HL-60 (cell line): ENCODE measurements at regions not wholly inside any gene's neighbourhood (a gene's known extent, or its start where the extent isn't known, plus 50 kb on each side); places are given as distances from the start of the nearest gene placed in this dataset.

Experiments
- DNase-seq, 2 experiments: peaks; one replicate each; pipeline ENCODE4 v3.0.0-alpha.2; 2010 to 2020; ENCODE audit warnings: low read depth in 1 of 2, low spot score in 1 of 2
- H3K27ac ChIP-seq: fragments of 250-450 bp; sonication (Bioruptor Pico); replicated peaks from 2 replicates; pipeline ENCODE4 v1.5.1; 2020; ENCODE audit warnings: mild to moderate bottlenecking, moderate library complexity
- H3K27me3 ChIP-seq: fragments of 250-450 bp; sonication (Bioruptor Pico); 2 replicates; pipeline ENCODE4 v1.5.1; 2021; ENCODE audit warnings: mild to moderate bottlenecking, moderate library complexity; ENCODE audit not compliant: insufficient read depth, poor library complexity, severe bottlenecking
- H3K4me3 ChIP-seq: replicated peaks from 2 replicates; pipeline ENCODE4 v1.5.1; 2011; ENCODE audit warnings: mild to moderate bottlenecking, control low read depth, low read length; ENCODE audit not compliant: insufficient read depth
- CTCF ChIP-seq: IDR thresholded peaks from one replicate; pipeline ENCODE4 v1.5.1; 2011; ENCODE audit warnings: low read length, control low read depth, inconsistent platforms; ENCODE audit not compliant: insufficient read depth
- GABPA ChIP-seq: IDR thresholded peaks from 2 replicates; pipeline ENCODE4 v1.6.1; 2012; ENCODE audit warnings: low read depth
- POLR2AphosphoS5 ChIP-seq: IDR thresholded peaks from 2 replicates; pipeline ENCODE4 v1.6.1; 2012; ENCODE audit warnings: low read depth
- SPI1 ChIP-seq: IDR thresholded peaks from 2 replicates; pipeline ENCODE4 v1.6.1; 2012; ENCODE audit warnings: low read depth, mild to moderate bottlenecking, borderline replicate concordance
- TF ChIP-seq, protein P1 (sequence below): IDR thresholded peaks from 2 replicates; pipeline ENCODE4 v1.6.1; 2012; ENCODE audit warnings: low read depth; ENCODE audit not compliant: insufficient replicate concordance

DNA sequence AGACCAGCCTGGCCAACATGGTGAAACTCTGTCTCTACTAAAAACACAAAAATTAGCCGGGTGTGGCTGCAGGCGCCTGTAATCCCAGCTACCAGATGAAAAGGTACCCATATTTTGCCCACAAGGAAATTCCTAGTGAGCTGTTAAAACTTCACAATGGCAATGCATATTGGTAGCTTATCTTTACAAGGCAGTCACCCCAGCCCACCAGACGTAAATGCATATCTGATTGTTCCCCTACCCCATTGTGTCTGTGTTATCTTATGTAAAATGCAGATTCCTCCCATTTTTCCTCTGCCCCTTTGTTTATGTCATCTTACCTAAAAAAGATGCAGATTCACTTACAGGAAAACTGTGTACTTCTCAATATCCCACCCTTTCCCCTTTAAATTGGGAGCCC, 103.1 kb upstream of the SLC2A1 start:
- TF ChIP-seq SPI1 (no peak), GABPA (no peak), CTCF (no peak), POLR2AphosphoS5 (no peak)
- TF ChIP-seq, protein P1, sequence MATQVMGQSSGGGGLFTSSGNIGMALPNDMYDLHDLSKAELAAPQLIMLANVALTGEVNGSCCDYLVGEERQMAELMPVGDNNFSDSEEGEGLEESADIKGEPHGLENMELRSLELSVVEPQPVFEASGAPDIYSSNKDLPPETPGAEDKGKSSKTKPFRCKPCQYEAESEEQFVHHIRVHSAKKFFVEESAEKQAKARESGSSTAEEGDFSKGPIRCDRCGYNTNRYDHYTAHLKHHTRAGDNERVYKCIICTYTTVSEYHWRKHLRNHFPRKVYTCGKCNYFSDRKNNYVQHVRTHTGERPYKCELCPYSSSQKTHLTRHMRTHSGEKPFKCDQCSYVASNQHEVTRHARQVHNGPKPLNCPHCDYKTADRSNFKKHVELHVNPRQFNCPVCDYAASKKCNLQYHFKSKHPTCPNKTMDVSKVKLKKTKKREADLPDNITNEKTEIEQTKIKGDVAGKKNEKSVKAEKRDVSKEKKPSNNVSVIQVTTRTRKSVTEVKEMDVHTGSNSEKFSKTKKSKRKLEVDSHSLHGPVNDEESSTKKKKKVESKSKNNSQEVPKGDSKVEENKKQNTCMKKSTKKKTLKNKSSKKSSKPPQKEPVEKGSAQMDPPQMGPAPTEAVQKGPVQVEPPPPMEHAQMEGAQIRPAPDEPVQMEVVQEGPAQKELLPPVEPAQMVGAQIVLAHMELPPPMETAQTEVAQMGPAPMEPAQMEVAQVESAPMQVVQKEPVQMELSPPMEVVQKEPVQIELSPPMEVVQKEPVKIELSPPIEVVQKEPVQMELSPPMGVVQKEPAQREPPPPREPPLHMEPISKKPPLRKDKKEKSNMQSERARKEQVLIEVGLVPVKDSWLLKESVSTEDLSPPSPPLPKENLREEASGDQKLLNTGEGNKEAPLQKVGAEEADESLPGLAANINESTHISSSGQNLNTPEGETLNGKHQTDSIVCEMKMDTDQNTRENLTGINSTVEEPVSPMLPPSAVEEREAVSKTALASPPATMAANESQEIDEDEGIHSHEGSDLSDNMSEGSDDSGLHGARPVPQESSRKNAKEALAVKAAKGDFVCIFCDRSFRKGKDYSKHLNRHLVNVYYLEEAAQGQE, result no peak
- no peak for DNase-seq
- Histone ChIP-seq H3K4me3 (no peak overlapping the region), H3K27me3 (no peaks in the 10 kb centered on the region), H3K27ac (no peak overlapping the region)

- Histone ChIP-seq H3K4me3 (no peak overlapping the region), H3K27me3 (no peaks in the 10 kb centered on the region), H3K27ac (no peak overlapping the region)
- no peak for DNase-seq
- TF ChIP-seq, protein P1, result no peak
- no peak for TF ChIP-seq SPI1
- TF ChIP-seq CTCF, result no peak
- TF ChIP-seq POLR2AphosphoS5, result no peak
- TF ChIP-seq GABPA, result no peak
Measured at GRCh38 chr1:43059640-43060574, 101.2 kb upstream of the SLC2A1 start.

DNA sequence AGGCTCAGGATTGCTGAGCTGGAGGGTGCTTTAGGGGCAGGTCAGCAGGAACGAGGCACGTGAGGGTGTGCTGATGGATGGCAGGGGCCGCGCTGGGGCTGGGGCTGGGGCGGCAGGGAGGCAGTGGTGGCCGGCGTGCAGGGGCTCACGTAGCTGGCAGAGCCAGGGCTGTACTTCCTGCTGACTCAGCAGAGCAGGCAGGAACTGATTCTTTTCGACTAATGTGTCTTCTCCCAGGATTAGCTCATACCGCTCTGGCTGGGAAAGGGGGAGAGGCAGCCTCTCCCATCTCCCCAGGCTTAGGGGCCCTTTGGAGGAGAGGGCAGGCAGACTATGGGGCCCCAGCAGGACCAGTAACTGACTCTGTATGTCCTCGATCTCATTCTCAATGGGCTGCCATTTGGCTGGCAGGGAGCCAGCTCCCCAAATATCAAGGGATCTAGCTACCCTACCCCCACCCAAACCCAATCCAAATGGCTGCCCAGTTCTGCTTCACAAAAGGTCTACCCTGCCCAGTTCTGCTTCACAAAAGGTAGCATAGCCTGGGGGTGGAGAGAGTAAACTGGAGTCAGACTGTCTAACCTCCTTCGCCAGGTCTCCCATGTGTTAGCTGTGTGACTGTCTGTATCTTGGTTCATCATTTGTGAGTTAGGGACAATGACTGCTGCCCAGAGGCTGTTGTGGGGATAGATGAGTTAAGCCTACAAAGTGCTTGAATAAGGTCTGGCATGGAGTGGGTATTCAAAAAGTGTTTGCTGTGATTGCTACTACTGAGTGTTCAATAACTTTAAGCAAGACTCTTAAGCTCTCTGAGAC, 100.1 kb upstream of the SLC2A1 start:
- no peak for TF ChIP-seq GABPA
- TF ChIP-seq POLR2AphosphoS5, result no peak
- TF ChIP-seq, protein P1, result no peak
- TF ChIP-seq SPI1, result no peak
- no peak for TF ChIP-seq CTCF
- H3K4me3 ChIP-seq, result no peak overlapping the region
- no peak overlapping the region for H3K27ac ChIP-seq
- DNase-seq, result no peak
- no peaks in the 10 kb centered on the region for H3K27me3 ChIP-seq
